Right atrium auricular region (tissue), 2 donors: ENCODE measurements at regions not wholly inside any gene's neighbourhood (a gene's known extent, or its start where the extent isn't known, plus 50 kb on each side); places are given as distances from the start of the nearest gene placed in this dataset.
"Not testable (repeated sequence)": the region's sequence is repeated elsewhere in the genome, so short reads cannot be mapped to it uniquely, and the experiment has no call there.

Experiments used
- DNase-seq: peaks from one replicate; pipeline ENCODE4 v3.0.0-alpha.2; 2019; ENCODE audit warnings: low spot score
- H3K27ac ChIP-seq, 2 donors: fragments of 200-600 bp; sonication (generic); 1 replicate in 1 of 2; 2 replicates in 1 of 2; pipeline ENCODE4 v1.5.1; 2016 to 2019
- H3K27me3 ChIP-seq, 2 donors: fragments of 200-600 bp; sonication (generic); one replicate each; pipeline versions ENCODE4 v1.5.1 to v1.6.0; 2017 to 2019
- H3K36me3 ChIP-seq: fragments of 200-600 bp; sonication (generic); one replicate; pipeline ENCODE4 v1.5.1; 2016
- H3K4me1 ChIP-seq, 2 donors: fragments of 200-600 bp; sonication (generic); one replicate each; pipeline versions ENCODE4 v1.5.1 to v1.6.0; 2017 to 2019
- H3K4me3 ChIP-seq, 2 donors: fragments of 200-600 bp; sonication (generic); 1 replicate in 1 of 2; 2 replicates in 1 of 2; pipeline ENCODE4 v1.5.1; 2017 to 2019; ENCODE audit warnings: mild to moderate bottlenecking in 1 of 2, moderate library complexity in 1 of 2
- H3K9me3 ChIP-seq, 2 donors: fragments of 200-600 bp; sonication (generic); one replicate each; pipeline ENCODE4 v1.5.1; 2019
- TF ChIP-seq, protein P1 (sequence below), 2 donors: fragments of 200-600 bp; sonication (generic); IDR thresholded peaks; one replicate each; pipeline ENCODE4 v1.5.1; 2019; ENCODE audit warnings: antibody characterized with exemption in 2 of 2

GRCh38 chr10:29866356-29866755 lies 193.0 kb downstream of the JCAD start:
- TF ChIP-seq, protein P1, sequence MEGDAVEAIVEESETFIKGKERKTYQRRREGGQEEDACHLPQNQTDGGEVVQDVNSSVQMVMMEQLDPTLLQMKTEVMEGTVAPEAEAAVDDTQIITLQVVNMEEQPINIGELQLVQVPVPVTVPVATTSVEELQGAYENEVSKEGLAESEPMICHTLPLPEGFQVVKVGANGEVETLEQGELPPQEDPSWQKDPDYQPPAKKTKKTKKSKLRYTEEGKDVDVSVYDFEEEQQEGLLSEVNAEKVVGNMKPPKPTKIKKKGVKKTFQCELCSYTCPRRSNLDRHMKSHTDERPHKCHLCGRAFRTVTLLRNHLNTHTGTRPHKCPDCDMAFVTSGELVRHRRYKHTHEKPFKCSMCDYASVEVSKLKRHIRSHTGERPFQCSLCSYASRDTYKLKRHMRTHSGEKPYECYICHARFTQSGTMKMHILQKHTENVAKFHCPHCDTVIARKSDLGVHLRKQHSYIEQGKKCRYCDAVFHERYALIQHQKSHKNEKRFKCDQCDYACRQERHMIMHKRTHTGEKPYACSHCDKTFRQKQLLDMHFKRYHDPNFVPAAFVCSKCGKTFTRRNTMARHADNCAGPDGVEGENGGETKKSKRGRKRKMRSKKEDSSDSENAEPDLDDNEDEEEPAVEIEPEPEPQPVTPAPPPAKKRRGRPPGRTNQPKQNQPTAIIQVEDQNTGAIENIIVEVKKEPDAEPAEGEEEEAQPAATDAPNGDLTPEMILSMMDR (IDR thresholded peaks at IDR 0.05), result no peak

DNA sequence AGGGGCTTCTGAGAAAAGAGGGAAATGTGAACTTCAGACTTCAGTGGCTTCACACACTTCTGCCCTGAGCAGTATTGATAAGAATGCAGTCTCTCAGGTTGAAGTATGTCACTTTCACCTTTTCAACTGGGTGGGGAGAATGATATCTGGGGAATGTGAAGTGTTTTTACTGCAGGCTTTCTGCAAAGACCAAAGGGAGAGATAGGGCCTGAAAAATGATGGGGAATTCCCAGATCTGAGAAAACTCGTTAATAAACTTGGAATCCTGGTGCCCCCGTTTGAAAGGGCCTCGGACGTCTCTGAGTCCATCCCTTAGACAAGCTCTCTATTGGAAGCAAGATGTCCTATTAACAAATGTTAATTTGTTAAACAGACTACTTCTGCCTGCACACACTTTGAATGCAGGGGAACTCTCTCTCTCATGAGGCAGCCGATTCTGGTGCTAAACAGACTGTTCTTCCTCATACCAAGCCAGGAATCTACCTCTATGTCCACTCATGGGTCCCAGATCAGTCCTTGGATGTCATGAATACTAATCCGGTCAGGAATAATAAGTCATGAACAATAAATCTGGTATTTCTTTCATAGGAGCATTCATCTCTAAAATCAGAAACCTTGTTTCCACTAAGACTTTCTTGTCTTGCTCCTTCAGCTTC lies 193.6 kb downstream of the JCAD start:
- Histone ChIP-seq H3K27ac (no peak overlapping the region), H3K4me3 (no peak overlapping the region), H3K36me3 (no peaks in the 10 kb centered on the region), H3K4me1 (no peaks in the 10 kb centered on the region), H3K27me3 (no peaks in the 10 kb centered on the region), H3K9me3 (no peaks in the 10 kb centered on the region)
- DNase-seq, result no peak
- TF ChIP-seq, protein P1 (IDR thresholded peaks at IDR 0.05), result no peak

More at GRCh38 chr10:29866356-29866755, 193.0 kb downstream of the JCAD start:
- no peaks in the 10 kb centered on the region for H3K4me1 ChIP-seq
- no peaks in the 10 kb centered on the region for H3K27me3 ChIP-seq
- H3K36me3 ChIP-seq, result no peaks in the 10 kb centered on the region
- no peaks in the 10 kb centered on the region for H3K9me3 ChIP-seq
- no peak for DNase-seq
- H3K4me3 ChIP-seq, result no peak overlapping the region
- H3K27ac ChIP-seq, result no peak overlapping the region

- Histone ChIP-seq H3K27ac (no peak overlapping the region), H3K4me3 (no peak overlapping the region)
These were observed 196.3 kb downstream of the JCAD start for GRCh38 chr10:29862923-29863614.

DNA sequence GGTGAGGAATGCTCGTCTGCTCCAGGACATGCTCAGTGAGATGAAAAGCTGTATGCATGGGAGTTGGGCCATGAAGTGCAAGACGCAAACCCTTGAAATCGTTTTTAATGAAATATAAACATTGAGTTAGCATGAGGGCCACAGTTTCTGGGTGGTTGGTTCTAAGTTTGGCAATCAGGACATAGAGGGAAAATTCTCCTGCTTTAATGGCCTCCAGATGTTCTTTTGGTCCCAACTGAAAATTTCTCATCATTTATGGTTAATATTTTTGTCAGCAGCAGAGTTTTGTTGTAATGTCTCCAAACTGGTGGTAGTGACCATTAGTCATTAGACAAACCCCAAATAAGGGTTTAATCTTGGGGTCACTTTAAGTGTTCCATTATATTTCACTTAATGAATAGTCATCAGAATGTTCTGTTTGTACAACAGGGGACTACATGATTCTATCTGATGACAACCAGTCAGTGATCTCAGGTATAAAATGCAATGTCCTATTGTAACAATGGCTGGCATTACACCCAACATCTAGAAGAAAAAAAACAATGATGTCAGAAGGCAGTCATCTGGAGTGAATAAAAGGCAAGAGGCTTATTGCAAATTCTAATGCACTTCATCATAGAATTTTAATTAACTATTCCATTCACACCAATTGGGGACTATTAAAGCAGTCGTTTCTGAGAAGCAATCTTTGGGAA lies 197.4 kb downstream of the JCAD start:
- Histone ChIP-seq H3K4me1 (peaks cover 0 to 10% of the 10 kb centered on the region in 2 donors), H3K27me3 (no peaks in the 10 kb centered on the region), H3K9me3 (no peaks in the 10 kb centered on the region), H3K27ac (no peak overlapping the region), H3K4me3 (no peak overlapping the region), H3K36me3 (no peaks in the 10 kb centered on the region)
- DNase-seq, result no peak
- TF ChIP-seq, protein P1 (IDR thresholded peaks at IDR 0.05), result no peak

More at GRCh38 chr10:29862923-29863614, 196.3 kb downstream of the JCAD start:
- H3K27me3 ChIP-seq, result no peaks in the 10 kb centered on the region
- no peaks in the 10 kb centered on the region for H3K9me3 ChIP-seq
- TF ChIP-seq, protein P1 (IDR thresholded peaks at IDR 0.05), result no peak
- peaks cover 0 to 7% of the 10 kb centered on the region in 2 donors for H3K4me1 ChIP-seq
- no peaks in the 10 kb centered on the region for H3K36me3 ChIP-seq
- no peak for DNase-seq

DNA sequence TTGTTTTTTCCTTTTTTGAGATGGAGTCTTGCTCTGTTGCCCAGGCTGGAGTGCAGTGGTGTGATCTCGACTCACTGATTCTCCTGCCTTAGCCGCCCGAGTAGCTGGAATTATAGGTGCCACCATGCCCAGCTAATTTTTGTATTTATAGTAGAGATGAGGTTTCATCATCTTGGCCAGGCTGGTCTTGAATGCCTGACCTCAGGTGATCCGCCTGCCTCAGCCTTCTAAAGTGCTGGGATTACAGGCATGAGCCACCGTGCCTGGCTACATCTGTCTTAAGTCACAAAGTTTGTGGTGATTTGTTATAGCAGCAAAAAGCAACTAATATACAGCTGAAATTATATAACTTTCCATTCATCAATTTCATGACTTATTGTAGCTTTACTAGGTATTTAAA lies 198.2 kb downstream of the JCAD start:
- H3K27ac ChIP-seq, DNase-seq, H3K36me3 ChIP-seq, H3K9me3 ChIP-seq, H3K27me3 ChIP-seq, H3K4me3 ChIP-seq: not testable (repeated sequence)
- peaks cover 0 to 10% of the 10 kb centered on the region in 2 donors for H3K4me1 ChIP-seq

DNA sequence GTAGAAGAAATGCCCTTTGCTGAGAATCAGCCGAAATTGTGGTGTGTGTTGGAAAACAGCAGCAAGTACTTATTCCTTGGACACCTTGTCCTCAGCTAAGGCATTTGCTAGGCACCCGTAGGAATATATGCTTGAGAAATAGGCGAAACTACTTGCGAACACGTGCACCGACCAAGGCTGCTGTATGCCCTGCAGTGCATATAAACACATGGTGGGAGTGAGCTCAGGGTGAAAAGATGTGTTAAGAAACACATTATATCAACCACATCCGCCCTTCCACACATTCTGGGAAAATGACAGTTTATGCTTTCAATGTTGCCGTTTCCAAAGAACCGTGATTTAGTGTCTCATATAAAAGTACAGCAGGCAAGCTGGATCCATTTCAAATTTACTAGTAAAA lies 199.2 kb downstream of the JCAD start:
- TF ChIP-seq, protein P1 (IDR thresholded peaks at IDR 0.05), result no peak
- Histone ChIP-seq H3K27ac (no peak overlapping the region), H3K4me1 (peaks cover 0 to 10% of the 10 kb centered on the region in 2 donors), H3K4me3 (no peak overlapping the region), H3K9me3 (no peaks in the 10 kb centered on the region), H3K27me3 (no peaks in the 10 kb centered on the region), H3K36me3 (no peaks in the 10 kb centered on the region)
- DNase-seq, result no peak
